ENCODE measurements at regions not wholly inside any gene's neighbourhood (a gene's known extent, or its start where the extent isn't known, plus 50 kb on each side); places are given as distances from the start of the nearest gene placed in this dataset.

DNA sequence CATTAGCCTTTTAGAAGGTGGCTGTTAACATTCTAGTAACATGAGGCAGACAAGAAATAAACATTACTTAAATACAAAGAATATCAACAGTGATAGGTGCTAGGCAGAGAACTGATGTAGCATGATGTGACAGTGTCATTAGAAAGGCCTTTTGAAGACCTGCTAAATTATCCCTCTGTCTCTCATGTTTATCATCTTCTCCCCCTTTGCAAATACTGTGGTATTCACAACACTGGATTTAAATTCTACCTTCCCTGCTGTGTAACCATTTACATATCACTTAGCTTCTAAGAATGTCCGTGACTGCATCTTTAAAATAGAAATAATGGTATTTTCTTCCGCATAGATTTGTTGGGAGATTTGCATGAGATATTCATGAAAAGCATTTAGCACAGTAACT, 74.4 kb upstream of the CLEC14A start:
- H3K4me3 ChIP-seq (ENCODE audit: low read length) = no peak overlapping the region
- no peak for TF ChIP-seq CTCF (conservative IDR thresholded peaks at IDR 0.05; ENCODE audit: low read length)
- DNase-seq (ENCODE audit: low read depth) = no peak

- no peak for DNase-seq (ENCODE audit: low read depth)
- no peak overlapping the region for H3K4me3 ChIP-seq (ENCODE audit: low read length)
- TF ChIP-seq CTCF (conservative IDR thresholded peaks at IDR 0.05; ENCODE audit: low read length) = no peak
Observed at GRCh38 chr14:38329246-38329645, 73.4 kb upstream of the CLEC14A start.

DNA sequence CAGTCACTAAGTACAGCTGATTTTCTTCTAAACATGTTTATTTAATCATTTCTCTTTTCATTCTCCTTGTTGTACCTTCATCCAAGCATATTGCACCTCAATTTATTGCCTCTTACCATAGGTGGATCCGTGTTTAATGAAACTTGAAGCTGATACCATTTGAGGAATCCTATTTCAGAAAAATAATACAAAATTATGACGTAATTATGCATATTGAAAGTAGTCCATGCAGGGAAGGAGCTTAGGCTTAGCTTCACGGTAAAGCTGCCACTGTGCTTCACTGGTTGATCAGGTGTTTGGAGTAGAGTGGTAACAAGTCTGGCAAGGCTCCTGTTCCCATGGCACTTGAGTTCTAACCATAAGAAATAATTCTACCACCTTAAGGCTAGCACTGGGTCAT, 61.0 kb upstream of the CLEC14A start:
- TF ChIP-seq CTCF (conservative IDR thresholded peaks at IDR 0.05; ENCODE audit: low read length) = no peak
- no peak overlapping the region for H3K4me3 ChIP-seq (ENCODE audit: low read length)
- DNase-seq (ENCODE audit: low read depth) = no peak

DNA sequence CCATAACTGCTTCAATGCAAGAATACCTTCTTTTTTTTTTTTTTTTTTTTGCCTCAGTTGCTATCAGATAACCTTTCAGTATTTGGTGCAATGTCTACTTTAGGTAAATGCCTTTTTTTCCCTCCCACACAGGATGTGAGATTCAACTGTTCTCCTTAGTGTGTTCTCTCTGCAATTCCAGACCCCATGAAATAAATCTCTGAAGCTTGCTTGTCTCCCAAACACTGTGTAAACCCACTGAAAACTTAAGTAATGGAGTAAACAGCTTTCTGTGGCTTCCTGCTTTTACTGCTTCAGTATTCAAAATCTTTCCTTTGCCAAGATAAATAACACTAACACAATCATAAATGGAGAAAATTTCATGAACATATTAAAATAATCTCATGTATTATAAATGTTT, 55.8 kb upstream of the CLEC14A start:
- no peak for TF ChIP-seq CTCF (conservative IDR thresholded peaks at IDR 0.05; ENCODE audit: low read length)
- no peak overlapping the region for H3K4me3 ChIP-seq (ENCODE audit: low read length)
- DNase-seq (ENCODE audit: low read depth) = peak; percentile 2

- H3K4me3 ChIP-seq (ENCODE audit: low read length) = no peak overlapping the region
- no peak for TF ChIP-seq CTCF (conservative IDR thresholded peaks at IDR 0.05; ENCODE audit: low read length)
- no peak for DNase-seq (ENCODE audit: low read depth)
Observed at GRCh38 chr14:38310420-38310995, 54.6 kb upstream of the CLEC14A start.

GRCh38 chr14:38309522-38310277, 53.8 kb upstream of the CLEC14A start:
- TF ChIP-seq CTCF (conservative IDR thresholded peaks at IDR 0.05; ENCODE audit: low read length) = no peak
- no peak for DNase-seq (ENCODE audit: low read depth)
- H3K4me3 ChIP-seq (ENCODE audit: low read length) = no peak overlapping the region
